IMR-90 (cell line): ENCODE measurements at regions not wholly inside any gene's neighbourhood (a gene's known extent, or its start where the extent isn't known, plus 50 kb on each side); places are given as distances from the start of the nearest gene placed in this dataset.

Experiments used
- ATAC-seq: fragments of 200-7000 bp; cut with Tn5 transposase; 2 replicates; pipeline ENCODE4 v1.9.1; 2020; ENCODE audit warnings: low read depth, mild to moderate bottlenecking, moderate library complexity
- BruUV-seq: library from RNA; stranded (reverse); fragments of 400-500 nt; replicated peaks from 2 replicates; lab custom pipeline; 2021; lab: Mats Ljungman, UMichigan
- CTCF ChIA-PET: fragments of 300-600 bp; formaldehyde crosslinking; extraction: SDS; loops from one replicate; lab custom pipeline; 2021; ENCODE audit warnings: antibody characterized with exemption; lab: Yijun Ruan, JAX
- POLR2A ChIA-PET: fragments of 300-600 bp; sonication (Branson Sonifier 250); formaldehyde crosslinking; loops from one replicate; lab custom pipeline; 2022; ENCODE audit warnings: antibody characterized with exemption; ENCODE audit not compliant: unreplicated experiment; lab: Charles Lee
- DNase-seq: peaks from one replicate; pipeline ENCODE4 v3.0.0; 2013
- H2AFZ ChIP-seq: replicated peaks from 2 replicates; pipeline ENCODE3; 2013; ENCODE audit warnings: low read length, mild to moderate bottlenecking; ENCODE audit not compliant: poor library complexity
- H2AK5ac ChIP-seq: 2 replicates; pipeline ENCODE4 v1.6.1; 2013; ENCODE audit warnings: low read depth, low read length, inconsistent platforms
- H2AK9ac ChIP-seq: replicated peaks from 2 replicates; pipeline ENCODE3; 2013; ENCODE audit warnings: mild to moderate bottlenecking, low read depth, low read length, moderate library complexity; ENCODE audit not compliant: poor library complexity
- H2BK120ac ChIP-seq: 2 replicates; pipeline ENCODE4 v1.6.1; 2013; ENCODE audit warnings: low read depth, low read length, inconsistent platforms
- H2BK15ac ChIP-seq: 3 replicates; pipeline ENCODE4 v1.6.1; 2013; ENCODE audit warnings: low read depth, low read length, inconsistent platforms
- H2BK20ac ChIP-seq: 2 replicates; pipeline ENCODE4 v1.6.1; 2013; ENCODE audit warnings: low read depth, mild to moderate bottlenecking, inconsistent platforms, low read length, moderate library complexity
- H2BK5ac ChIP-seq: 2 replicates; pipeline ENCODE4 v1.6.1; 2013; ENCODE audit warnings: mild to moderate bottlenecking, low read depth, low read length, inconsistent platforms; ENCODE audit not compliant: poor library complexity, severe bottlenecking
- H3K14ac ChIP-seq: replicated peaks from 2 replicates; pipeline ENCODE4 v1.6.1; 2013; ENCODE audit warnings: low read depth, low read length, inconsistent platforms
- H3K18ac ChIP-seq: 2 replicates; pipeline ENCODE4 v1.6.1; 2013; ENCODE audit warnings: low read depth, low read length, control low read depth
- H3K23ac ChIP-seq: 2 replicates; pipeline ENCODE4 v1.6.1; 2013; ENCODE audit warnings: low read depth, low read length, inconsistent platforms
- H3K27ac ChIP-seq: 2 replicates; pipeline ENCODE4 v1.5.1; 2013; ENCODE audit warnings: mild to moderate bottlenecking, control low read depth, low read length; ENCODE audit not compliant: insufficient read depth
- H3K27me3 ChIP-seq: 2 replicates; pipeline ENCODE4 v1.6.1; 2013; ENCODE audit warnings: low read length; ENCODE audit not compliant: control insufficient read depth, insufficient read depth
- H3K36me3 ChIP-seq: 2 replicates; pipeline ENCODE4 v1.6.1; 2013; ENCODE audit warnings: low read length, mixed read lengths; ENCODE audit not compliant: control insufficient read depth, insufficient read depth
- H3K4ac ChIP-seq: 2 replicates; pipeline ENCODE4 v1.6.1; 2013; ENCODE audit warnings: low read depth, low read length, inconsistent platforms
- H3K4me1 ChIP-seq: 2 replicates; pipeline ENCODE4 v1.6.1; 2013; ENCODE audit warnings: low read length, mixed read lengths; ENCODE audit not compliant: control insufficient read depth, insufficient read depth
- H3K4me2 ChIP-seq: 2 replicates; pipeline ENCODE4 v1.6.1; 2013; ENCODE audit warnings: low read depth, mild to moderate bottlenecking, control low read depth, low read length, moderate library complexity
- H3K4me3 ChIP-seq: 2 replicates; pipeline ENCODE4 v1.5.1; 2013; ENCODE audit warnings: low read depth, mild to moderate bottlenecking, control low read depth, low read length, moderate library complexity; ENCODE audit not compliant: insufficient read depth
- H3K56ac ChIP-seq: 2 replicates; pipeline ENCODE4 v1.6.1; 2013; ENCODE audit warnings: low read length, inconsistent platforms; ENCODE audit not compliant: insufficient read depth; ENCODE audit errors: extremely low read depth
- H3K79me1 ChIP-seq, 2 experiments: 2 replicates each; pipeline ENCODE4 v1.6.1; 2013; ENCODE audit warnings: low read length in 2 of 2, inconsistent platforms in 1 of 2, low read depth in 1 of 2
- H3K9ac ChIP-seq: 2 replicates; pipeline ENCODE4 v1.6.1; 2013; ENCODE audit warnings: low read depth, low read length, control low read depth
- H3K9me1 ChIP-seq: 2 replicates; pipeline ENCODE4 v1.6.1; 2013; ENCODE audit warnings: low read length, inconsistent platforms; ENCODE audit not compliant: insufficient read depth
- H3K9me3 ChIP-seq: 2 replicates; pipeline ENCODE4 v1.6.1; 2013; ENCODE audit warnings: low read length; ENCODE audit not compliant: control insufficient read depth, insufficient read depth
- H4K20me1 ChIP-seq: 2 replicates; pipeline ENCODE4 v1.6.1; 2013; ENCODE audit warnings: low read length, inconsistent platforms; ENCODE audit not compliant: insufficient read depth
- H4K5ac ChIP-seq: 2 replicates; pipeline ENCODE4 v1.6.1; 2013; ENCODE audit warnings: mild to moderate bottlenecking, low read depth, low read length, control low read depth
- H4K8ac ChIP-seq, 2 experiments: 2 replicates each; pipeline ENCODE4 v1.6.1; 2013; ENCODE audit warnings: low read depth in 2 of 2, low read length in 2 of 2, control low read depth in 1 of 2, inconsistent platforms in 1 of 2
- H4K91ac ChIP-seq: 2 replicates; pipeline ENCODE4 v1.6.1; 2013; ENCODE audit warnings: low read depth, low read length, inconsistent platforms; ENCODE audit not compliant: insufficient read depth
- BHLHE40 ChIP-seq: fragments of 150-350 bp; IDR thresholded peaks from 2 replicates; pipeline ENCODE4 v1.6.1; 2016; ENCODE audit warnings: mild to moderate bottlenecking, low read depth, low read length
- CEBPB ChIP-seq: IDR thresholded peaks from 2 replicates; pipeline ENCODE4 v1.6.1; 2012; ENCODE audit warnings: low read depth, low read length, improper control_type of control experiment
- ELK1 ChIP-seq: fragments of 150-350 bp; IDR thresholded peaks from 2 replicates; pipeline ENCODE4 v1.6.1; 2016; ENCODE audit warnings: low read depth, mild to moderate bottlenecking, low read length, moderate library complexity, borderline replicate concordance
- MAZ ChIP-seq: IDR thresholded peaks from 2 replicates; pipeline ENCODE4 v1.6.1; 2012; ENCODE audit warnings: low read depth, mild to moderate bottlenecking, low read length, improper control_type of control experiment, moderate library complexity, borderline replicate concordance
- NFE2L2 ChIP-seq: fragments of 150-350 bp; IDR thresholded peaks from 2 replicates; pipeline ENCODE4 v1.6.1; 2016; ENCODE audit warnings: low read depth, mild to moderate bottlenecking, low read length
- RAD21 ChIP-seq: IDR thresholded peaks from 2 replicates; pipeline ENCODE4 v1.6.1; 2012; ENCODE audit warnings: low read length, improper control_type of control experiment
- RFX5 ChIP-seq: IDR thresholded peaks from 2 replicates; pipeline ENCODE4 v1.8.0; 2012; ENCODE audit warnings: low read depth, mild to moderate bottlenecking, low read length, moderate library complexity
- SMC3 ChIP-seq: fragments of 150-350 bp; IDR thresholded peaks from 2 replicates; pipeline ENCODE4 v1.6.1; 2016; ENCODE audit warnings: low read depth, mild to moderate bottlenecking, antibody characterized with exemption, low read length, moderate library complexity
- USF2 ChIP-seq: fragments of 150-350 bp; IDR thresholded peaks from 2 replicates; pipeline ENCODE4 v1.6.1; 2017; ENCODE audit warnings: mild to moderate bottlenecking, antibody characterized with exemption, low read length, low read depth
- WGBS, 2 experiments: methylation state at CpG; one replicate each; pipeline versions ENCODE4 v1.1.5 to v1.1.7; 2013; ENCODE audit warnings: missing lambda C conversion rate in 2 of 2; ENCODE audit not compliant: insufficient read length in 1 of 2; ENCODE audit errors: extremely low coverage in 2 of 2; 5-methylcytosine and 5-hydroxymethylcytosine counted together
- dilution Hi-C: fragments of 300-500 bp; cut with HindIII; formaldehyde crosslinking; loops from one replicate; pipeline ENCODE4 v1.14.3; 2018; ENCODE audit warnings: low sequenced_read_pairs; ENCODE audit not compliant: unreplicated experiment
- in situ Hi-C: fragments of 300-500 bp; cut with MboI; formaldehyde crosslinking; loops from 3 replicates; pipeline ENCODE4 v1.14.3; 2019; ENCODE audit warnings: low sequenced_read_pairs, inconsistent platforms, mixed read lengths
- intact Hi-C: fragments of 100-400 bp; cut with micrococcal nuclease; formaldehyde crosslinking; loops from 2 replicates; pipeline ENCODE4 v1.10.0; 2022

GRCh38 chr12:107388263-107388662 lies 294.9 kb upstream of the CRY1 start:
- no peak overlapping the region for H3K56ac ChIP-seq
- ChIA-PET POLR2A (no interaction called here), CTCF (no interaction called here)
- H3K9me1 ChIP-seq = 0 out of 2 replicates have a peak, but pooled peaks cover 4% of the 10 kb centered on the region
- H4K8ac ChIP-seq = no peak overlapping the region
- no peak for ATAC-seq
- intact Hi-C loops (no loop called here), in situ Hi-C loops (no loop called here), dilution Hi-C loops (no loop called here)
- no peak overlapping the region for H2AK5ac ChIP-seq
- H2BK120ac ChIP-seq = no peak overlapping the region
- no peak overlapping the region for H4K91ac ChIP-seq
- no TSS peak for BruUV-seq
- no peak overlapping the region for H3K23ac ChIP-seq
- no peak overlapping the region for H3K4me3 ChIP-seq
- H3K18ac ChIP-seq = no peak overlapping the region
- H2BK20ac ChIP-seq = no peak overlapping the region
- DNase-seq = no peak
- 86% methylated on average over 1 of the region's 1 CpG; no CpG with 5 or more reads in 1 of the 2 experiments for WGBS, 2 experiments
- H3K9ac ChIP-seq = no peak overlapping the region
- H3K27me3 ChIP-seq = no peaks in the 10 kb centered on the region
- no peak overlapping the region for H2BK15ac ChIP-seq
- no peak overlapping the region for H2AFZ ChIP-seq
- H3K14ac ChIP-seq = no peak overlapping the region
- no peak overlapping the region for H4K5ac ChIP-seq
- no peaks in the 10 kb centered on the region for H4K20me1 ChIP-seq
- no peak overlapping the region for H2BK5ac ChIP-seq
- no peaks in the 10 kb centered on the region for H3K36me3 ChIP-seq
- TF ChIP-seq ELK1 = no peak
- no peak for TF ChIP-seq CEBPB
- no peak for TF ChIP-seq NFE2L2
- no peak for TF ChIP-seq SMC3
- TF ChIP-seq RAD21 = no peak
- TF ChIP-seq RFX5 = no peak
- TF ChIP-seq USF2 = no peak
- TF ChIP-seq BHLHE40 = no peak
- no peak for TF ChIP-seq MAZ
- H3K4me1 ChIP-seq = no peaks in the 10 kb centered on the region
- no peak overlapping the region for H3K4me2 ChIP-seq
- H3K9me3 ChIP-seq = peaks cover 6% of the 10 kb centered on the region
- H2AK9ac ChIP-seq = no peak overlapping the region
- H3K27ac ChIP-seq = no peak overlapping the region
- no peaks in the 10 kb centered on the region for H3K79me1 ChIP-seq
- no peak overlapping the region for H3K4ac ChIP-seq
